ENCODE measurements at regions not wholly inside any gene's neighbourhood (a gene's known extent, or its start where the extent isn't known, plus 50 kb on each side); places are given as distances from the start of the nearest gene placed in this dataset.

- TF ChIP-seq, protein P1, sequence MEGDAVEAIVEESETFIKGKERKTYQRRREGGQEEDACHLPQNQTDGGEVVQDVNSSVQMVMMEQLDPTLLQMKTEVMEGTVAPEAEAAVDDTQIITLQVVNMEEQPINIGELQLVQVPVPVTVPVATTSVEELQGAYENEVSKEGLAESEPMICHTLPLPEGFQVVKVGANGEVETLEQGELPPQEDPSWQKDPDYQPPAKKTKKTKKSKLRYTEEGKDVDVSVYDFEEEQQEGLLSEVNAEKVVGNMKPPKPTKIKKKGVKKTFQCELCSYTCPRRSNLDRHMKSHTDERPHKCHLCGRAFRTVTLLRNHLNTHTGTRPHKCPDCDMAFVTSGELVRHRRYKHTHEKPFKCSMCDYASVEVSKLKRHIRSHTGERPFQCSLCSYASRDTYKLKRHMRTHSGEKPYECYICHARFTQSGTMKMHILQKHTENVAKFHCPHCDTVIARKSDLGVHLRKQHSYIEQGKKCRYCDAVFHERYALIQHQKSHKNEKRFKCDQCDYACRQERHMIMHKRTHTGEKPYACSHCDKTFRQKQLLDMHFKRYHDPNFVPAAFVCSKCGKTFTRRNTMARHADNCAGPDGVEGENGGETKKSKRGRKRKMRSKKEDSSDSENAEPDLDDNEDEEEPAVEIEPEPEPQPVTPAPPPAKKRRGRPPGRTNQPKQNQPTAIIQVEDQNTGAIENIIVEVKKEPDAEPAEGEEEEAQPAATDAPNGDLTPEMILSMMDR (conservative IDR thresholded peaks at IDR 0.05; ENCODE audit: low read depth, low read length) = no peak
- TF ChIP-seq EZH2phosphoT487 (IDR thresholded peaks at IDR 0.05; ENCODE audit: borderline replicate concordance, low read length) (no peak), EZH2 (IDR thresholded peaks at IDR 0.05; ENCODE audit: low read length, unreplicated experiment) (no peak)
These were observed 136.2 kb upstream of the BOD1L1 start for GRCh38 chr4:13763707-13764106.
